ENCODE measurements at regions not wholly inside any gene's neighbourhood (a gene's known extent, or its start where the extent isn't known, plus 50 kb on each side); places are given as distances from the start of the nearest gene placed in this dataset.
A peak's percentile ranks its signal among the peaks of the same experiment; 100 is the strongest.

DNA sequence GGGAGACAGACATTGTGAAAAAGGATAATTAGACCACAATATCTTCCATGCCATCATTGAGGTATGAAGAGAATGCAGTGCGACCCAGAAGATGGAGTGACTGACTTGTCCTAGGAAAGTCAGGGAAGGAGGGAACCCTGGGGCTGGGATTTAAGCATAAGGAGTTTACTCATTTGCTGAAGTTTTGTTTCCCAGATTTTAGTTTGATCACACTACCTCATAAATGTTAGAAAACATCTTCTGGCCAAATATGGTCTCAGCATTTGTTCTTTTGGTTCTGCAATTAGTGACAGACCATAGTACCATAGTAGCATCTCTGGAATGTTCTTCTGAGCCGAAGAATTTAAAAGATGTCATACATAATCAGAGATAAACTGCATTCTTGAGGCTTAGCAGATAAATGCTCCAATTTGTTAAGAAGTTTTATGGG, 96.5 kb upstream of the PGRMC2 start:
- DNase-seq = peak; percentile 75

DNA sequence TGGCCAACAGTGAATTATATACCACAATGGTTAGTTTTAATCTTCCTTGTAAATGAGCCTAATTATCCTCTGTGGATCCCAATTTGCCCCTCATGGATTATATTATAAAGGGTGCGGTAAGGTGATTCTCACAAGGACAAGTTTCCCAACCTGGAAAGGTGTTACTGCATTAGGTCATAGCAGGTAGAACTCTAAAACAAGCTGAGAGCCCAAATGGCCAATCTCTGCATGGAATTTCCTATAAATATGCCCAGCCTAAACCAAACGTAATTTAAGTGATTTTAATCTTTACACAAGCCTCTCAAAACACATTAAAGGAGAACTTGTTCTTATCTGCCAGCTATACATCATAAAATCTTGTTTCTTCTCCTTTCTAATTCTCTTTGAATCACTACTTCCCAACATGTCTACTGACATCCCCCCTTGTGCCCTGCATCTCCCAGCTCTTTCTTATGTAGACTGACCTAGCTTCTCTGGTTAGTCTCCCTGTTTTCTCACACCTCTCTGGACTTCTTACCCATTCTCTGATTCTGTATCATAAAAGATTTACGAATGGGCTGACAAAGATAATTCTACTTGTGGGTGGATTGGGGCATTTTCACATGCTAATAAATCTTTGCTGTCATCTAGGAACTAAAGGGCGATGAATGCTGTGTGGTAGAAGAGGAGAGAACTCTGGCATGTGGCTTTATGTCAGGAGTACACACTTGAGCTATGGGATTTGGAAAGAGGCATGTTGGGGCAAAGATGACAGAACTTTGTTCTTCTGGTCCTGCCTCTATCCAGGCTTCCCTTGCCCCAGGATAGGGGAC, 94.3 kb upstream of the PGRMC2 start:
- DNase-seq = no peak

DNA sequence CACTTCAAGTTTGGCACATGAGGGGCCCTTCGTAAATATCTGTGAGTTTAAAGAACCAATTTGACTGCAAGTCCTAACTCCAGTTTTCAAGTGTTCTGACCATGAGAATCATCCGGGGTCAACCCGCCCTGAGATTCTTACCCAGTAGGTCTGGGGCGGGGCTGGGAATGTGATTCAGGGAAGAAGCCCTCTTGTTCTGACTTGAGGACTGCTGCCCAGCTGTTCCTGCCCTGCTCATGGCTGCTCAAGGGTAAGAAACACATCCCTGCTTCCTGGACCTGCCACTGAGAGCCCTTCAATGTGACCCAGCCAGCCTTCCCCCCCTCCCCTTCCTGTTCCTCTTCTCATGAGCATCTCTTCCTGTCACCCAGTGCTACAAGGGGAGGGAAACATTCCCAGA, 92.7 kb upstream of the PGRMC2 start:
- no peak for DNase-seq

DNA sequence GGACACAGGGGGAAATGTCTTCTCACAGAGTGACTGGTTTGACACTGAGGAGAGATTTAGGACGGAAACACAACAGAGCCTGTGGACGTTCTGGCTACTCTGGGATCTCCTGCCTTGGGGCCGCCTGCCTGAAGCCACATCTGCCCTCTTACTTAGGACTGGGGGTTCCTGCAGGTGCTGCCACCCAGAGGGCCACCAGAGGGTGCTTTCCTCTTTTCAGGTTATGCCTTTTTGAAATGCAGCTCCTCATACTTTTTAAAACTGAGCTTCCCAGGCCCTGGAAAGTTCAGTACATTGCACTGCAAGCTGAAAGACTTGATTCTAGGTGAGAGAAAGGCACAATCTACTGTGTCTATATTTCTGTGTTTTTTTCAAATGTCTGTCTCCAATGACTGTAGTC, 92.2 kb upstream of the PGRMC2 start:
- peak; percentile 60 for DNase-seq

DNA sequence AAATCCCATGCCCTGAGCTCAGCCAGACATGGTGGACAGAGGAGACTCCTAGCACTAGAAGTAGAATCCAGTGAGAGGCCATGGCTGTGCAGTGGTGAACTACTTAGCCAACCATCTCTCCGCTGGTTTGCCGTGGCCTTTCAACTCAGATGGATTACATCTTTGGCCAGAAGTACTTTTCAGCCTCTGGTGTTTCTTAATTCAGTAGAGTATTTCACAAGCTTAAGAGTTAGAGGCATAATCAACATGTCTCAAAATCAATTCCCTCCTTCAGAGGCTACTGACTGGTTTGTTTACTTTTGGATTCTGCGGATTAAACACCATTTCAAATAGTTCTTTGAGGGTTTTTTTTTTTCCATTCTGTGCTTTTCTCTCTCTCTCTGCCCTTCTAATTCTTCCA, 91.1 kb upstream of the PGRMC2 start:
- DNase-seq = no peak

DNA sequence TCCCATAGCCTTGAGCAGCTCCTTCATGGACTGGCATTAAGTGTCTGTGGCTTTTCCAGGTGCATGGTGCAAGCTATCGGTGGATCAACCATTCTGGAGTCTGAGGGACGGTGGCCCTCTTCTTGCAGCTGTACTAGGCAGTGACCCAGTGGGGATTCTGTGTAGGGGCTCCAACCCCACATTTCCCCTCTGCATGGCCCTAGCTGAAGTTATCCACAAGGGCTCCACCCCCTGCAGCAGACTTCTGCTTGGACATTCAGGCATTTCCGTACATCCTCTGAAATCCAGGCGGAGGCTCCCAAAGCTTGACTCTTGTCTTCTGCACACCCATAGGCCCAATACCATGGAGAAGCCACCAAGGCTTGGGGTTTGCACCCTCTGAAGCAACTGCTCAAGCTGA, 89.3 kb upstream of the PGRMC2 start:
- DNase-seq = no peak

DNA sequence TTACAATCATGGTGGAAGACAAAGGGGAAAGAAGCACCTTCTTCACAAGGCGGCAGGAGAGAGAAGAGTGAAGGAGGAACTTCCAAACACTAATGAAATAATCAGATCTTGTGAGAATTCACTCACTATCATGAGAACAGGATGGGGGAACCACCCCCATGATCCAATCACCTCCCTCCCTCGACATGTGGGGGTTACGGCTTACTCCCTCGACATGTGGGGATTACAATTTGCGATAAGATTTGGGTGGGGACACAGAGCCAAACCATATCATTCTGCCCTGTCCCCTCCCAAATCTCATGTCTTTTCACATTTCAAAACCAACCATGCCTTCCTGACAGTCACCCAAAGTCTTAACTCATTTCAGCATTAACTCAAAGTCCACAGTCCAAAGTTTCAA, 88.7 kb upstream of the PGRMC2 start:
- DNase-seq = no peak

DNA sequence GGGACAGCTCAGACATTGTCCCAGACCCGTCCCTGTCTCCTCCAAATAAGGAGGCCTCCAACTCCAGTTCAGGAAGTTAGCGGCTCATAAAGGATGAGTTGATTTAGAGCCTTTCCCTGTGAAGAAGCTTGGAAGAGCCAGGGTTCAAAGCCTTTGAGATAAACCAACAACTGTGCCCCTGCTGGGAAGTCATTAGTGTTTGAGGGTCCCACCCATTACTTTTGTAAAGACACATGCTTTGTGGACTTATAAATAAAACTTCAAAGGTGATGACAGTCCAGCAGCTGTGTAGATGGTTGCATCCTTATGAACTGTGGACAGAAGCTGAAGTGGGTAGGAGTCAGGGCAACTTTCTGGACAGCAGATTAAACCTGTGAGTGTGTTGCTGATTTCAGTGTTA, 86.0 kb upstream of the PGRMC2 start:
- DNase-seq = no peak

DNA sequence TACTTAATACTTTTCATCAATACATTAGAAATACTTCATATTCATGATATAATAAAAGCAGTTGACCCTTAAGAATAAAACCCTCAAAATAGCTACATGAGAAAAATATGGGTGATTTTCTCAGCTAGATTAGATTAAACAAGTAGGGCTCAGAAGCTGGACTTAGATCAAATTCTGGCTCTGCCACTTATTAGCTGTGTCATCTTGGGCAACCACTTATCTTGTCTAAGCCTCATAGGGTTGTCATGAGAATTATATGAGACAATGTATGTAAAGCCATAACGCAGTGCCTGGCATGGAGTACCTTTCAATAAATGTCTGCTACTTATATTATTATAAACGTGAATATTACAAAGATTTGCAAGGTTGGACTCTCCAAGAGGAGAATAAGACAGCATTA, 84.3 kb upstream of the PGRMC2 start:
- no peak for DNase-seq

DNA sequence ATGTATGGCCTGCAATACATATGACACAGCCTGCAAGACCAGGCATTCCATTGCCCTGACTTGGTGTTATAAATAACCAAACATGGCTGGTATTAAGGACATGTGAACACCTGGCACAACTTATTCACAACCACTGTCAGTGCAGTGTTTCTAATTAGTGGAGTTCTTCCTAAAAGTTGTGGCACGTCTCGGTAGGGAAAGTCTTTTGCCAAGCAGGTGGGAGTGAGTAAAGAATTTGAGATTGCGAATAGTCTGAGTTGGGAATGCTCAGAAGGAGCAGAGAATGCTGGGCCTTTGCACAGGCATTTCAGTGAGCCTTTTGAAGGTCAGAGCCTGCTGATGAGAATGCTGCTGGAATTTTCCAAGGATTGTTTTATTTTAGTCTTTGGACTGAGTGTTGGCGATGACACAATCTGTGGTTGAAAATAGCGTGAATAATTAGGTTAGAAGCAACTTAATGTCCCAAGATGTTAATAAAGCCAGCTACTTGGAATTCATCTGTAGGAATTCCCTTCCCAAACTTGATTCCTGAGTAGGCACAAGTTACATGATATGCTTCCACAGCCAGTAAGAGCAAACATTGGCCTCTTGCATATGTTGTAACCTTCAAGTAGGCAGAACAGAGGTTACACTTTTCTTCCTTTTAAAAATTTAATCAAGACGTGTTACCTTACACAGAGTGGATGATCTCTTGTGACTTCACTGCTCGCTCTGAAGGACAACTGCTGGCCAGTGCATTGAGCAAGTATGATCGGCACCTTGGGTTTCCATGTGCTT, 83.6 kb upstream of the PGRMC2 start:
- DNase-seq = no peak

DNA sequence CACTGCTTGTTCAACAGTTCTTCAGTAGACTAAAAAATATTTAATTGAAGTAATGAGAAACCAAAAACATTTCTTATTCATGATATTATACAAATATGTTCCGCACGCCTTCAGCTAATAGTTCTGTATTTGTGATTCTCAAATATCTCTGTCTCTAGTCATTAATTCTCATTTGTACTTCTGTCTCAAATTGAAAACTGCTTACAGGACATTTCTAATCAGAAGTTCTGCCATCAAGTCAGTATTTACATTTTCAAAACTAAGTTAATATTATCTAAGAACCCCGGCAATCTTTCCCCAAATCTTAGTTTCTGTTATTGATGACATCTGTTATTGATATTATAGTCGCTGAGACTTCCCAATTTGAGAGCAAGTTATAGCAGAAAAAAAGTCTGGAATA, 78.6 kb upstream of the PGRMC2 start:
- DNase-seq = no peak

DNA sequence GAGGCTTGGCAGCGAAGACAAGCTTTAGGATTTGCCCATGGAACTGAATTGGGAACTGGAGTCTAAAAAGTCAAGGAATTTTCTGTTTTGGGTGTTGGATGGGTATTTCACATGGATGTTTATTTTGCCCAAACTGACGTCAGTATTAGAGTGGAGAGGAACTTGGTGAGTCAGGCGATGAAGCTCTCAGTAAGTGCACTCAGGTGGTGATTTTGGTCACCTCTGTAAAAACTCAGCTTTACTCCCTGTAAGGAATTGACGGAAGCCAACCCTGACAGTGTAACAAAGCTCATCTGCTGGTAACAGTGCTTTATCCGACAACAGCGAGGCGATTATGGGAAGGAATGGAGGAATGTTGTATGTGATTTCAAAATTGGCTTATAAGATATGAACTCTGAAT, 77.0 kb upstream of the PGRMC2 start:
- DNase-seq = no peak

DNA sequence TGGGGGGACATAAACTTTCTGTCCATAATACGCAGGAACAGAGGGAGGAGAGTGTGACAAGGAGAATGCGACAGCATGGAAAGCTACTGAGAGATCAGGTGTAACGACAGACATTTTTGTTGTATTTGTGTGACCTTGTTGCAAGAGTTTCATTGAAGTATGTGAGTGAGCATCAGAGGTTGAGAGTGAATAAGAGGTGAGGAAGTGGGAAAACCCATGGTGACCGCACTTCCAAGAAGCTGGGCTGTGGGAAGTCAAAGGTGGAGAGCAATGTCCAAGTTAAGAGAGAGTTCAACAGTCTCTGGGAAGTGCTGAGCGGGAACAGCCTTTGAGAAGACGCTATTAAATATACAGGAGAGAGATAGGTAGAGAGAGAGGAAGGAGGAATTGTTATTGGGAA, 76.4 kb upstream of the PGRMC2 start:
- no peak for DNase-seq

DNA sequence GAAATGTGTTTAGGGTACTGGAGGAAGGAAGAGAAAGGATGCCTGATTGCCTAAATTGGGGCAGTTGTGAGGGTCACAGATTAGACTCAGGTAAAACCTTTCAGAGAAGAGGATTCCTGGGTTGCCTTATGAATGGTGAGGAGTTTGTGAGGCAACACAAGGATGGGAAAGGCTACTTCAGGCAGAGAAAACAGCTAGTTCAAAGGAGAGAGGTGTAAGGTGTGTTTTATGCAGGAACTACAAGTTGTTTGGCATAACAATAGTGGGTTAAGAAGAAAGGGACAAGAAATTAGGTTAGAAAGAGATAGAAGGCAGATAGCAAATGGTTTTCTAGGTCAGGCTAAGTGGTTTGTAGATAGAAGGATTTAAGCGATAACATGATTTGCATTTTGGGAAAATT, 75.1 kb upstream of the PGRMC2 start:
- no peak for DNase-seq

DNA sequence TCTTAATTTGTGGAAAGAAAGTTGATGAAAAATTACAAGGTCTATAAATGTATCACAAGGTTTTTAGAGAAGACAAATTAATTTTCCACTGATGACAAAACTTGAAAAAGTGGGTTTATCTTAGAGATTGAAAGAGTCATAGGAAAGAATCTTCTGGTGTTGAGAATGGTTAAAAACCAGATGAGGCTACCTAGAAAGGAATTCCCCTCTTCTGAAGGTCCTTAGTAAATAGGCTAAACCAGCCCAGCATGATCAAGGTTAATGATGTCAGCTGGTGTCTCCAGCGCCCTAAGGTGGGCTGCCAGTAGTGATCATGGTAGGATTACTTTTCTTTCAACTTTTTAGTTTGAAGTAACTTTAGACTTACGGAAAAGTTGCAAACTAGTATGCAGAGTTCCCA, 71.8 kb upstream of the PGRMC2 start:
- no peak for DNase-seq

DNA sequence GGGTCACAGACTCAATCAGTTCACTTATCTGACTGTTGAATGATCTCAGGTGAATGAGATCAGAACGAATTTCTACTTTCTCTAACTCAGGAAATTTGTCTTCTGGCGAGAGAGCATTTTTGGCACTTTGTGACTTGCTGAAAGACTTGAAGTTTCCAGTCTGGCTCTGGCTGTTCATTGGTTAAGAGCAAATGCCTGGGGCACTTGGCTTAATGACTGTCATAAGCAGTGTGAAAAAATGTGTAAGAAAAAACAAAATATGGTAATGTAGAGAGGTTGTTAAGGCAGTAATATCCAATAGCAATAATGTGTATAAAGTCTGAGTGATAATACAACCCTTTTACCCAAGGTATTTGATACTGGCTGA, 71.3 kb upstream of the PGRMC2 start:
- DNase-seq = no peak

DNA sequence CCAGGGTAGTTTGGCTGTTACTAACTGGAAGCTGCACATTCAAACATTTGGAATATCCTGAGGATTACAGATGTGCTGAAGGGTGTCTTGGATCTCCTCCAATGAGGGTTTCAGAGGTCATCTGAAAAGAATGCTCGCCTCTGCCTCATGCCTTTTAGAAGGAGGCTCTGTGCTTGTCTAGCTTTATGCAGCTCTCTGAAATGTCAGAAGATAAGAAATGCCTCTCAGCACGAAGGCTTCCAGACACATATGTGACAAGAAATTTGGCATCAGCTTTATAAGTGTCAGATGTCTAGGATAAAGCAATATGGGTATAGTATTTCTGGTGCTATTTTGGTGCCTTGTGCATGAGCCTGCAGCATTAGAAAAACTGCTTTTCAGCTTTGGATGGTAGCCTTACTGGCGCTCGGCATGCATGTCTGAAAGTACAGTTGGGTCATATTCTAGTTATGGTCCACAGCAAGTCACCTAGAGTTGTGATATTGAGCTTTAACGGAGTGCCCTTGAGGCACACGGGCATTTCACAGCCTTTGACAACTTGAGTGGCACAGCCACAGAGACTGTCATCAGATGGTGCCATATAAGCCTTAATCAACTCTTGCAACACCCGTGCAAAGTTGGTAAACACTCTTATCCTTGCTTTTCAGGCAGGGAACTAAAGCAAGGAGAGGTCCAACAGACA, 70.8 kb upstream of the PGRMC2 start:
- DNase-seq = peak; percentile 59

DNA sequence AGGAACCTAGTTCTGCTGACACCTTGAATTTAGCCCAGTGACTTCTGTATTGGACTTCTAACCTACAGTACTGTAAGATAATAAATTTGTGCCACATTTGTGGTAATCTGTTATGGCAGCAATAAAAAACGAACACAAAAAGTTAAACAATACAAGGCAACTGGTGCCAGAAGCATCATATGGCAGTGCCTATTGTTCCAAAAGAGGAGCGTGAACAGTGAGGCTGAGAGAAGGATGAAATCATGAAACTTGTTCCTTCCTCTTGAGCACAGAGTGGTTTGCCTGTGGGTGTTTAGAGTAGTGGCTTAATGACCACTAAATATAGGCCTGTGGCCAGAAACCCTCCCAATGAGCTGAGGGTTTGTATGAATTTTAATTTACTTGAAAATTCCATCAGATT, 69.7 kb upstream of the PGRMC2 start:
- DNase-seq = no peak

DNA sequence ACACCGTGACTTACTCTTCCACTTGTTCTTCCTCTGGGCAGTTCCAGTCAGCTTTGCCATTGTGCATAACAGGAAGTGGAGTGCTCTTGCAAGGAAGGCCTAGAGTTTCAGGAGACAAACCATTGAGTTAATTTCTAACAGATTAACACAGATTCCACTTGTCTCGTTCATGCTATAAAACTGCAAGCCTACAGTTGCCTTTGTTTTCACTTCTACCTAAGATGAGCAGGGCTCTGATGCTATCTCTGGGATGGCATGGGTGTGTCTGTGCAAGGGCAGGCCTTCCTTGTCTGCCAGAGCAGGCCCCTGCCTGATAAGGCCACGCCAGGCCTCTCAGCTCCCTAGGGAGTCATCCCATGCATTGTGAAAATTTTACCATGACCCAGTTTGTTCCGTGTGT, 67.7 kb upstream of the PGRMC2 start:
- peak; percentile 74 for DNase-seq

DNA sequence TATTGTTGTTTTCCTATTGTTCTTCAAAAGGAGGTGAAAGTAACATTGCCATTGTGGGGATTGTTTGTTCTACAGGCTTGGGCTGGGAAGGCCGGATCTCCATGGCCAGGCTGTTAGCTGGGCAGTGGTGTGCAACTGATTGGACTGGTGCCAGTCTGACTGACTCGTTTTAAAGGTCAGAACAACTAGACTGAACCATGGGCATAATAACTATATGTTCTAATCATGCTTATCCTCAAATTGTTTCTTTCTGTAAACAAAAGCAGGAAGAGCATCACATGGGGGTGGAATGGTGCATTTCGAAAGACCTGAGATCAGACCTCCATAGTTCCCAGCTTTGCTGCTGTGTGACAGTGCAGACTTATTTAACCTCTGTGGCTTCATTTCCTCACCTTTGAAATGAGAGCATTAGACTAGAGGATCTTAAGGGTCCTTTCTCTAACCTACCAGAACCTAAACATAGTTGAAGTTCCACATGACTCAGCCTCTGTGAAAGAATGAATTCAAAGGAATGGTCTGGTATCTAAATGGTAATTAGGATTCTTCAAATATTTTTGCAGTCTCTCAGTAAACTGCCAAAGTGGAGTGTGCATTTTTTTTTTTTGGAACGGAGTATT, 66.7 kb upstream of the PGRMC2 start:
- peak; percentile 80 for DNase-seq

DNA sequence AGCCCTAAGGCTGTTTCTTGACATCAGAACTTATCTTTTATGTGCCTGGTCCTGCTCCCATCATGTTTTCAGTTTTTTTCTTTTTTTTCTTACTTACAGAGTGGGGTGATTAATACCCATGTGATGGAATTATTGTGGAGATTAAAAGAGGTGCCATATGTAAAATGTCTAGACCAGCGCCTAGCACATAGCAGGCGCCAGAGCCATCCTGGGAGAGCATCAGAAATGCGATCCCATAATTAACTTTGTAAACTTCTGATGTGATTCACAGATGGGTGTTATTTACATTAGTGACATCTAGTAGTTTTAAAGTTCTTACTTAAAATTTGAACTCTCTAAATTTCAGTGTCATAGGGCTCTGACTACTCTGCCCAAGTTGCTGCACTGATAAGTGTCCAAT, 66.2 kb upstream of the PGRMC2 start:
- no peak for DNase-seq

DNA sequence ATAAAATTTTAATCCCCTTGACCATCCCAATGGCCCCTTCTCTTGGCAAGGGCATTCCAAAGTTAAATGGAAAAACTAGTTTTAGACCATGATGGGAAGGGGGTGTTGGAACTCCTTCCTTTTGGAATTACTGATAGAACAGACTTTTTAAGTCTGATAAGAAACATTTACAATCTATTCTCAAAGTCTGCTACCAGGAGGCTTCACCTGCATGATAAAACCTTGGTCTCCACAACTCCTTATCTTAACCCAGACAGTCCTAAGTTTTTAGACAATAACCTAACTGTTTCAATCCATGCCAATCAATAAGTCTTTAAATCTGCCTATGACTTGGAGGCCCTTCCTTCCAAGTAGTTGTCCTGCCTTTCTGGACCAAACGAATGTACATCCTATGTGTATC, 63.9 kb upstream of the PGRMC2 start:
- DNase-seq = no peak

DNA sequence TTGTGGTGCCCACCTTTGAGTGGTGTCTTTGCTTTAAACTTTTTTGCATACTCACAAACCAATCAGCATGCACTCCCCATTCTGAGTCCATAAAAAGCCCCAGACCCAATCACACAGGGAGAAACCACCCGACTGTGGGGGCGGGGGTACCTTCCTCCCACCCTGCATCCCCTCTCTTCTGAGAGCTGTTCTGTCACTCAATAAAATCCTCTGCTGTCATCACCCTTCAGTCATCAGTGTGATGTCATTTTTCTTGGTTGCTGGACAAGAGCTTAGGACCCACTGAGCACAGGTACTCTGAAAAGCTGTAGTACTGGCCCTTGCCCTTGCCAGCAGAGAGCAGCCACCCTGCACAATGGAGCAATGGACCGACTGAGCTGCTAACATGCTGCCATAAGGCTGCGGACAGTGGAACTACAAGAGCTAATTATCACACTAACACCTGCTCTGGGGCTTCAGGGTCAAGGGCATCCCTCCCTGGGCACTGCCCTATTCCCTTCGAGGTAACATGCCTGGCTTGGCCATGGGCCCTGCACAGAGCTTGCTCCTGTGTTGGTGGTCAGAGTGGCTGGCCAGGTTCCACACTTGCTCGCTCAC, 62.9 kb upstream of the PGRMC2 start:
- DNase-seq = no peak
